Activated T-cell treated with anti-CD3 and anti-CD28 coated beads, Interleukin-2, amount 50 U/mL, for 72 hours (primary cell): ENCODE measurements at regions not wholly inside any gene's neighbourhood (a gene's known extent, or its start where the extent isn't known, plus 50 kb on each side); places are given as distances from the start of the nearest gene placed in this dataset.
"Not testable (repeated sequence)": the region's sequence is repeated elsewhere in the genome, so short reads cannot be mapped to it uniquely, and the experiment has no call there.

Experiments
- ATAC-seq, 2 donors: fragments of 150-1000 bp; cut with Tn5 transposase; replicated peaks in 1 of 2; 2 replicates each; pipeline ENCODE4 v1.10.0; 2021; ENCODE audit warnings: moderate library complexity in 2 of 2, mild to moderate bottlenecking in 1 of 2
- DNase-seq, 2 donors: peaks; one replicate each; pipeline ENCODE4 v3.0.0; 2021 to 2022; ENCODE audit warnings: mixed read lengths in 1 of 2
- H3K27ac Mint-ChIP-seq: one replicate; pipeline ENCODE4 v1.8.0; 2022; ENCODE audit warnings: mild to moderate bottlenecking, moderate library complexity, mixed read lengths
- H3K27me3 Mint-ChIP-seq: one replicate; pipeline ENCODE4 v1.8.0; 2022; ENCODE audit warnings: low read depth, mixed read lengths
- H3K36me3 Mint-ChIP-seq, 2 donors: one replicate each; pipeline ENCODE4 v1.8.0; 2022; ENCODE audit warnings: mixed read lengths in 2 of 2, mild to moderate bottlenecking in 1 of 2; ENCODE audit not compliant: insufficient read depth in 2 of 2
- H3K4me1 Mint-ChIP-seq: one replicate; pipeline ENCODE4 v1.8.0; 2022; ENCODE audit warnings: low read depth, mixed read lengths
- H3K4me3 Mint-ChIP-seq, 2 donors: one replicate each; pipeline ENCODE4 v1.8.0; 2022; ENCODE audit warnings: mild to moderate bottlenecking in 2 of 2, mixed read lengths in 2 of 2, moderate library complexity in 2 of 2
- H3K9me3 Mint-ChIP-seq, 2 donors: one replicate each; pipeline ENCODE4 v1.8.0; 2022; ENCODE audit warnings: mixed read lengths in 2 of 2

- H3K36me3 Mint-ChIP-seq, result no peaks in the 10 kb centered on the region
- H3K4me3 Mint-ChIP-seq, result no peak overlapping the region
- H3K4me1 Mint-ChIP-seq, result no peaks in the 10 kb centered on the region
- no peak overlapping the region for H3K27ac Mint-ChIP-seq
- H3K9me3 Mint-ChIP-seq, result peaks cover 0 to 2% of the 10 kb centered on the region in 2 donors
- peaks cover 8% of the 10 kb centered on the region for H3K27me3 Mint-ChIP-seq
- ATAC-seq (no peak), DNase-seq (no peak)
These were observed 425.4 kb downstream of the NDFIP2 start for GRCh38 chr13:79906345-79906744.

- ATAC-seq (no peak), DNase-seq (no peak)
- Mint-ChIP-seq H3K9me3 (peaks cover 0 to 2% of the 10 kb centered on the region in 2 donors), H3K4me3 (no peak overlapping the region), H3K27me3 (peaks cover 8% of the 10 kb centered on the region), H3K27ac (no peak overlapping the region), H3K36me3 (no peaks in the 10 kb centered on the region), H3K4me1 (no peaks in the 10 kb centered on the region)
These were observed 424.1 kb downstream of the NDFIP2 start for GRCh38 chr13:79905018-79905417.

- H3K27ac Mint-ChIP-seq, result no peak overlapping the region
- H3K36me3 Mint-ChIP-seq, result no peaks in the 10 kb centered on the region
- DNase-seq, result no peak
- H3K9me3 Mint-ChIP-seq, result peaks cover 0 to 2% of the 10 kb centered on the region in 2 donors
- H3K27me3 Mint-ChIP-seq, result peaks cover 8% of the 10 kb centered on the region
- no peaks in the 10 kb centered on the region for H3K4me1 Mint-ChIP-seq
- ATAC-seq, result no peak
- H3K4me3 Mint-ChIP-seq, result no peak overlapping the region
These were observed 423.6 kb downstream of the NDFIP2 start for GRCh38 chr13:79904581-79904980.

- H3K36me3 Mint-ChIP-seq, result no peaks in the 10 kb centered on the region
- no peak for DNase-seq
- ATAC-seq, result no peak
- H3K27me3 Mint-ChIP-seq, result no peaks in the 10 kb centered on the region
- H3K4me3 Mint-ChIP-seq, result no peak overlapping the region
- no peak overlapping the region for H3K27ac Mint-ChIP-seq
- no peaks in the 10 kb centered on the region for H3K4me1 Mint-ChIP-seq
- H3K9me3 Mint-ChIP-seq, result peaks cover 0 to 2% of the 10 kb centered on the region in 2 donors
These were observed 420.4 kb downstream of the NDFIP2 start for GRCh38 chr13:79901336-79901735.

GRCh38 chr13:79900356-79900755 is 419.4 kb downstream of the NDFIP2 start:
- Mint-ChIP-seq H3K27me3 (no peaks in the 10 kb centered on the region), H3K4me1 (no peaks in the 10 kb centered on the region), H3K27ac (no peak overlapping the region), H3K4me3 (no peak overlapping the region), H3K36me3 (no peaks in the 10 kb centered on the region), H3K9me3 (peaks cover 0 to 2% of the 10 kb centered on the region in 2 donors)
- ATAC-seq (no peak), DNase-seq (no peak)

GRCh38 chr13:79898996-79899395 is 418.0 kb downstream of the NDFIP2 start:
- no peaks in the 10 kb centered on the region for H3K4me1 Mint-ChIP-seq
- no peak overlapping the region for H3K27ac Mint-ChIP-seq
- H3K27me3 Mint-ChIP-seq, result no peaks in the 10 kb centered on the region
- DNase-seq, result no peak
- no peak overlapping the region for H3K4me3 Mint-ChIP-seq
- H3K36me3 Mint-ChIP-seq, result no peaks in the 10 kb centered on the region
- ATAC-seq, result no peak
- peaks cover 0 to 2% of the 10 kb centered on the region in 2 donors for H3K9me3 Mint-ChIP-seq

GRCh38 chr13:79898202-79898826 is 417.4 kb downstream of the NDFIP2 start:
- Mint-ChIP-seq H3K4me3 (no peak overlapping the region), H3K27me3 (no peaks in the 10 kb centered on the region), H3K9me3 (peaks cover 0 to 2% of the 10 kb centered on the region in 2 donors), H3K36me3 (no peaks in the 10 kb centered on the region), H3K4me1 (no peaks in the 10 kb centered on the region), H3K27ac (no peak overlapping the region)
- no peak for DNase-seq
- ATAC-seq, result no peak

GRCh38 chr13:79896851-79897250 is 415.9 kb downstream of the NDFIP2 start:
- no peak overlapping the region for H3K4me3 Mint-ChIP-seq
- DNase-seq, result no peak
- H3K27ac Mint-ChIP-seq, result no peak overlapping the region
- ATAC-seq, result no peak
- H3K36me3 Mint-ChIP-seq, result no peaks in the 10 kb centered on the region
- no peaks in the 10 kb centered on the region for H3K4me1 Mint-ChIP-seq
- H3K9me3 Mint-ChIP-seq, result peaks cover 0 to under 1% of the 10 kb centered on the region in 2 donors
- H3K27me3 Mint-ChIP-seq, result no peaks in the 10 kb centered on the region

- ATAC-seq, result no peak
- peaks cover 0 to 2% of the 10 kb centered on the region in 2 donors for H3K9me3 Mint-ChIP-seq
- H3K27ac Mint-ChIP-seq, result no peak overlapping the region
- no peak for DNase-seq
- no peaks in the 10 kb centered on the region for H3K27me3 Mint-ChIP-seq
- H3K4me3 Mint-ChIP-seq, result no peak overlapping the region
- no peaks in the 10 kb centered on the region for H3K36me3 Mint-ChIP-seq
- no peaks in the 10 kb centered on the region for H3K4me1 Mint-ChIP-seq
These were observed 414.5 kb downstream of the NDFIP2 start for GRCh38 chr13:79895416-79895815.

- not testable (repeated sequence) for ATAC-seq, H3K4me1 Mint-ChIP-seq, H3K9me3 Mint-ChIP-seq, H3K27ac Mint-ChIP-seq, H3K4me3 Mint-ChIP-seq, DNase-seq, H3K36me3 Mint-ChIP-seq, H3K27me3 Mint-ChIP-seq
These were observed 406.3 kb downstream of the NDFIP2 start for GRCh38 chr13:79887278-79887677.

GRCh38 chr13:79886601-79887000 is 405.6 kb downstream of the NDFIP2 start:
- Mint-ChIP-seq H3K4me3 (no peak overlapping the region), H3K27ac (no peak overlapping the region), H3K27me3 (no peaks in the 10 kb centered on the region), H3K9me3 (peaks cover 0 to 4% of the 10 kb centered on the region in 2 donors), H3K4me1 (no peaks in the 10 kb centered on the region), H3K36me3 (no peaks in the 10 kb centered on the region)
- DNase-seq (no peak), ATAC-seq (no peak)

GRCh38 chr13:79884890-79885289 is 403.9 kb downstream of the NDFIP2 start:
- no peak for ATAC-seq

GRCh38 chr13:79883216-79883615 is 402.3 kb downstream of the NDFIP2 start:
- no peaks in the 10 kb centered on the region for H3K4me1 Mint-ChIP-seq
- no peak overlapping the region for H3K4me3 Mint-ChIP-seq
- DNase-seq (no peak), ATAC-seq (no peak)
- no peaks in the 10 kb centered on the region for H3K36me3 Mint-ChIP-seq
- no peaks in the 10 kb centered on the region for H3K9me3 Mint-ChIP-seq
- H3K27ac Mint-ChIP-seq, result no peak overlapping the region
- H3K27me3 Mint-ChIP-seq, result no peaks in the 10 kb centered on the region

More at GRCh38 chr13:79884890-79885289, 403.9 kb downstream of the NDFIP2 start:
- peaks cover 0 to 4% of the 10 kb centered on the region in 2 donors for H3K9me3 Mint-ChIP-seq
- no peak overlapping the region for H3K4me3 Mint-ChIP-seq
- DNase-seq, result no peak
- no peaks in the 10 kb centered on the region for H3K4me1 Mint-ChIP-seq
- no peaks in the 10 kb centered on the region for H3K36me3 Mint-ChIP-seq
- no peaks in the 10 kb centered on the region for H3K27me3 Mint-ChIP-seq
- no peak overlapping the region for H3K27ac Mint-ChIP-seq

GRCh38 chr13:79880818-79881217 is 399.9 kb downstream of the NDFIP2 start:
- H3K27me3 Mint-ChIP-seq, result no peaks in the 10 kb centered on the region

More at GRCh38 chr13:79880818-79881217, 399.9 kb downstream of the NDFIP2 start:
- Mint-ChIP-seq H3K27ac (no peak overlapping the region), H3K36me3 (no peaks in the 10 kb centered on the region), H3K4me3 (no peak overlapping the region), H3K9me3 (no peaks in the 10 kb centered on the region), H3K4me1 (no peaks in the 10 kb centered on the region)
- DNase-seq (no peak), ATAC-seq (no peak)
